GM21423 (cell line): ENCODE measurements at regions not wholly inside any gene's neighbourhood (a gene's known extent, or its start where the extent isn't known, plus 50 kb on each side); places are given as distances from the start of the nearest gene placed in this dataset.

Experiments
- ATAC-seq: cut with Tn5 transposase; IDR thresholded peaks from one replicate; pipeline ENCODE4 v1.9.1; 2021; ENCODE audit warnings: mild to moderate bottlenecking, moderate library complexity; ENCODE audit not compliant: unreplicated experiment

DNA sequence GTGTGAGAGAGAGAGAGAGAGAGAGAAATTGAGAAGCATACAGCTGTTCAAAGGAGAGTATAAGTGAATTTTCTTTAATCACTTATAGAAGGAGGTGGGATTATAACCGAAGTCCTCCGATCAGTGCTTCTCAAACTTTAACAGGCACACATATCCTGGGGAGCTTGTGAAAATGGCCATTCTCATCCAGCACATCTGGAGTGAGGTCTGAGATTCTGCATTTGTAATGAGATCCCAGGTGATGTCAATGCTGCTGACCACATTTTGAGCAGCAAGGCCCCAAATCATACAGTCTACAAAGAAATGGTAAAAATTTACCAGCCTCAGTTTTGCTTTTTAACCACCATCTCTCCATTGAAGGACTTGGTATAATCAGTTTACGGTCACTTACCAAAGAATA is 219.0 kb downstream of the PTEN start:
- peak; percentile 27 for ATAC-seq

DNA sequence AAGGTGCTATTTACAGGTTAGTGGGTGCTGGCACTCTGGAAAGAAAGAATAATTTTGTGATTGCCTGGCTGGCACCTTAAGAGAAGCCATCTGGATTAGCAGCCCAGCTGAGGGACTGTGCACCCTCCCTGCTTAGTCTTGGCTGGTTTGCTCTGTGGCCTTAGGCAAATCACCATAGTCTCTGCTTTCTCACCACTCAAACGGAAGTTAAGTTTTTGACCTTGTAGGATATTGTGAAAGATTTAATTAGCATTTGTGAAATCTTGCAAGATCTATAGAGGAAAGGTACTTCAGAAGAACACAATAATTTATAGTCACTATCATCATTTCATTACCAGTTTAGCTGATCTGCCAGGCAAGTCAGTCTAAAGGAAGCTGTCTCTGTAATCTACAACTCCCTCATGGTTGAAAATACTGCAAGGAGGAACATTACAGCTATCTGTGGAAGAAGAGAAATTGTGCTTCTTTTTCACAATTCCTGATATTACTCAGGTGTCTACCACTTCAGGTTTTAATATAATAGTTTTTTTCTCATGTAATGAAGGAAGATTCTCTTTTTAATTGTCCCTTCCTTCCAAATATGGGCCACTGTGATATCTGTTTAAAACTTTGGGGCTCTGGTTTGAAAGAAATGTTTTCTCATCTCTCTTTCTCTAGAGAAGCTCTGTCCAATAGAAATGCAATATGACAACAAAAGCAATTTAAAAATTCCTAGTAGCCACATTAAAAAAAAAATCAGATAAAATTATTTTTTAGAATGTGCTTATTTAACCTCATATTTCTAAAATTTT is 219.6 kb downstream of the PTEN start:
- ATAC-seq, result peak; percentile 82

DNA sequence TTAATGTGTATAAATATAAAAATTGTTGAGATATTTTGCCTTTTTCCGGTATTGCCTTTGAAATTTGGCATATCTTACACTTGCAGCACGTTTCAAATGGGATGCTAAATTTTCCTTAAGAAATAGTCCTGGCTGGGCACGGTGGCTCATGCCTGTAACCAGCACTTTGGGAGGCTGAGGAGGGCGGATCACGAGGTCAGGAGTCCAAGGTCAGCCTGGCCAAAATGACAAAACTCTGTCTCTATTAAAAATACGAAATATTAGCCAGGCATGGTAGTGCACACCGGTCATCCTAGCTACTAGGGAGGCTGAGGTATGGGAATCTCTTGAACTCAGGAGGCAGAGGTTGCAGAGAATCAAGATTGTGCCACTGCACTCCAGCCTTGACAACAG is 220.2 kb downstream of the PTEN start:
- no peak for ATAC-seq

DNA sequence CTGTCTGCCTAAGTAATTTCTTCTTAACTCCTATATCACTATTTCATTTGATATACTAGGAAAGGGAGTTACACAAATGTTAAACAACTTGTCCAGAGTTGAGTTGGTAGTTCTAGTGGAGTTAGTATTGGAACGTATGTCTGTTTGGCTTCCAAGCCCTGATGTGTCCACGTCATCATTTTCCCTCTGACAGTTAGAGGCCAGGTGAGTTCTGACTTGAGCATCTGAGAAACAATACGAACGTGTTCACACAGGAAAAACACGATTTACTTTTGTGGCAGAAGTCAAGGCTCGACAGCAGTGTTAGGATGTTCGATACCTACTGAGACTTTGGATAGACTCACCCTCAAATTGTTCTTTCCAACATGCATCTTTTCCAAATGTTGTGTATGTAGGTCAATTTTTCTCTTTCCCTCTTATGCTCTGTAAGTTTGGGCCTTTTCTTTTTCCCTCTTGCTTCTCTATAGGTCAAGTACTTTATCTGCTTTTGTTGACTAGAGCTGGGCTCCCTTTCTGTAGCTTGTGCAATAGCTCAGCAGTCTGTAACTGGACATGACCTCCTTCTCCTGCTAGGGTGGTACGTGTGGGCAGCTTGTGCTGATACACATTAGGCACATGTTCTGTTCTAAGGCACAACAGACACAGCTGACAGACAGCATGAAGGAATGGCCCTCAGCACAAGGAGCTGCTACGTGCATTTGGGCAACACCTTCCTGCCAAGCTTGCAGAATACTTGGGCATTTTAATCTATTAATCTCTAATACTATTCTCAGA is 222.9 kb downstream of the PTEN start:
- ATAC-seq, result no peak

DNA sequence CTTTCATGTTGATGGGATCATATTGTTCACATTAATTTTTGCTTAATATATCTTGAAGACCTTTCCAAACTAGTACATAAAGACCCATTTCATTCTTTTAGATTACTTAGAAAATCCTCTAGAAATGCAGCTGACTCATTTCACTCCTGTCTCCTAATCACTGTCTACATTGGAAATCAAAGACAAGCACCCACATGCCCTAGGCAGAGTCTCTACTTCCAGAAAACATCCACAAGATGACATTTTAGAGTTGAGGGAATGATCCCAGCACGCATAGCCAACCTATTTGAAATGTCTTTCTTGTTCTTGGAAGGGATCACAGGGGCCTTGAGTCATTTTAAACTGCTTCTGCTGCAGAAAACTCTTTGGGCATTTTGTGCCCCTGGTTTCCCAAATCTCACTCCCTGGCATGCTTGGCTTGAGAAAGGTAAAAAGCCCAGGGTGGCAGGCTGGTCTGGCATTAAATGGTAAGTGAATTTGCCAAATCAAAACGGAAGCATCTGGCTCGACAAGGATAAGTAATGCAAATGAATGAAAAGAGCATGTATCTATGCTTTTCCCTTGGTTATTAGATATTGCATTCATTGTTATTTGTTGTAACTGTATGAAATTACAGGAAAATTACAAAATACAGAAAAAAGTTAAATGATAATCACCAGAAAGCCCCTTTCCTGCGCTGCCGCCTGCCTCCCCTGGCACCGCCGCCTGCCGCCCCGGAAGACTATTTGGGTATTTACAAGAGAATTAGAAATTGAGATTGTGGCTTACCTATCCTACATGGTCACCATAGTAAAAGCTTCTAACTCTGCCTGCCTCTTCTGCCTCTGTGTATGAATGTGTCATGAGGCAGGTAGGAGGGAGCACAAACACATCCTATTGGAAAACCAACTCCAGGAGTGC is 225.3 kb downstream of the PTEN start:
- no peak for ATAC-seq

DNA sequence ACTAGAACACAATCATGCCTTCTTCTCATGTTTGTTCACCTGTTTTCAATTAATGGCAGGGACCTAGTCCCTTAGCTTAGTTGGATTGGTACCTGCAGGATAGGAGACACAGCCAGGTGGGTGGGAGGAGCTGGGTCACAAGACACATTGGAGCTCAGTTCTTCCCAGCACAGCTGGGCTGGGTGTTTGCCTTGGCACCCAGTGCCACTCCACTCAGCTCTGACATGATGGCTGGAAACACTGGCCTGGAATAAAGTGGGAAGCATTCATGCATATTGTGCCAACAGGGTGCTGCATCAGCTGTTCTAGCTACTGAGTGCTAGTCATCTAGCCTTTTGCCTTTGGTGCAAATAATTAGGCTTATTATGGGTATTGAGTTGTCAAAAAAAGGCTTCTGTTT is 226.1 kb downstream of the PTEN start:
- ATAC-seq, result no peak

DNA sequence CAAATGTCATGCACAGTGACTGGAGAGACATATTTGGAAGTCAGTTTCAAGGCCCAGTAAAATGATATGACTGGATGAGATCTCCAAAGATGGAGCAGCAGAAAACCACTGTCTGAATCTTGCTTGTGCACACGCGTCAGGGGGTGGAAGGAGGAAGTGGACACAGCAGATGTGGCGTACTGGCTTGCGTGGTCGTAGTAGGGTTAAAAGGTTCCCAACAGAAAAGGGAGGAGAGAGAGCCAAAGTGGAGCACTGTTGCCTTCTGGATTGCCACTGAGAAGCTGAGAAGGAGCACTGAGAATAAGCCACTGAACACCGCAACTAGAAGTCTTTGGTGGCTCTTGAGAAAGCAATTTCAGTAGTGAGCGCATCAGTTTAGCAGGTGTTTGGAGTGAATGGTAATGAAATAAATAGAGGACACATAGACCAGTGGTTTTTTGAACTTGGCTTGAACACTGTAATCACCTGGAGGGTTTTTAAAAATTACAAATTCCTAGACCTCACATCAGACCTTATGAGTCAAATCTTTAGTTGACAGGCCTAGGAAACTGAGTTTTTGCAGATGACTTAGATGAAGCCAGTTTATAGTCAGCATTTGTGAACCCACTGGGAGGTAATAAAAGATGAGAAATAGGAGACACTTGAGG is 227.3 kb downstream of the PTEN start:
- ATAC-seq, result no peak

DNA sequence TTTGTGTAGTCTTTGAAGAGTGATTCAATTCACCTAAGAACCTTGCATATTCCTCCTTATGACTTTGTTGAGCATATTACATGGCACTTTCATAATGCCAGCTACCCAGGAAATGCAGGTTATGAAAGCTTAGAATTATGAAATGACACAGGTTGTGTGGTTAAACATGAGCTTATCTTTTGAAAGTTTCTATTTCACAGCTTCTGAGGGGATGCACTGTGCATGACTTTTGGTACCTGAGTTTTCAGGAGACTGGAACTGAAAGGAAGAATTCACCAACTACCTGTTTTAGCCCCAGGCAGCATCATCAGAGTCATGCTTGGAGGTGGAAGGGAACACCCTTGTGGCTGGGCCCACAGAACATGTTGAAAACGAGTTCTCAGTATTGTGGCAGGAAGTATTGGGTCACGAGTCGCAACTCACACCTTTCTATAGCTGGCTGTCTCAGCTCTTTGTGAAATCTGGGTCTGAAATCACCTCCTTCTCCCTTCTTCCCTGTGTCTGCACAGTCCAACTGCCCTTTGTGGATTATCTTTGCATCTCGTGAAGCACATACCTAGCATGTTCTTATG is 228.2 kb downstream of the PTEN start:
- peak; percentile 80 for ATAC-seq

DNA sequence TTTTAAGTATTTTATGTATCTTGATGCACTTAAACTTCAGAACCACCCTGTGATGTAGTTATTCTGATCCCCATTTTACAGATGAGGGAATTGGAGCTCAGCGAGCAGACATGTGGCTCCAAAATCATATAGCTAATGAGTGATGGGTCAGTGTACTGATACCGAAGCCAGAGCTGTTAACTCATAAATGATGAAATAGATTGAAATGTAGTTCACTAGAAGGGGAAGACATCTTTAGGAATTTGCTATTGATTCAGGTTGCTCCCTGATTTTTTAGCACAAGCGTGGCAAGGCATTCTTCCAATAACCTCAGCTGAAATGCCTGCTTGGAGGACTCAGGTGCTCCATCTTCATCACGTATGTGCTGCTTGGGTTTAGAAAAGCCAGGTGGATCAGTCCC is 228.8 kb downstream of the PTEN start:
- no peak for ATAC-seq

DNA sequence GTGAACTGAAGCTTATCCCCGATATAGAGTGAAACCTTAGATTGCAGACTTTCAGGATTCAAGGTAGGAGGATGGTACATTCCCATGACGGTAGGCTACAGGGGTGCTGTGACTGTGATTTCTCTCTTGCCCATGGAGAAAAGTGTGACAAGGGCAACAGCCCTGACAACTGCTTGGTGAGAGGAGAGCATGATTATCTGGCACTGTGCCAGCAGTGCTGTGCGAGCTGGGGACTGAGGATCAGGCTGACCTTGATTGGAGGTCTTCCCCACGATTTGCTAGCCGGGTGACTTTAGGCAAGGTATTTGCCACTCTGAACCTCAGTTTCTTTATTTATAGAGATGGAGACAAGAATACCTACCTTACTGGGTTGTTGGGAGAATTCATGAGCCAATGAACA is 229.5 kb downstream of the PTEN start:
- ATAC-seq, result no peak

DNA sequence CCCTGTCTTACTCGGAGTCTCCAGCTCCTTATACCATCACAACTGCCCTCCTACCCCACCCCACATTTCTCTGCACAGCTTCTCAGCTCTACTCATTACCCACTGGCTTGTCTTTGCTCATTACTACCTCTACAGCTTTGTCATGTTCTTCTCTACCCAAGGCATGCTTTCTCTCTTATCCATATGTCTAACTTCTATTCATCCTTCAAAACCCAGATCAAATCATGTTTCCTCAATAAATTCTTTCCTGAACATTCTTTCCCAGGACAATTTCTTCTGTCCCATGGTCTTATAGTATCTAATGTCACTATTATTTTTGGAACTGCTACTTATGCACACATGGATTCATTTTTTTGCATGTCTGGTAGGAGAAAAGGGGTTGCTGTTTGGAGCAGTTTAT is 231.4 kb downstream of the PTEN start:
- ATAC-seq, result no peak

DNA sequence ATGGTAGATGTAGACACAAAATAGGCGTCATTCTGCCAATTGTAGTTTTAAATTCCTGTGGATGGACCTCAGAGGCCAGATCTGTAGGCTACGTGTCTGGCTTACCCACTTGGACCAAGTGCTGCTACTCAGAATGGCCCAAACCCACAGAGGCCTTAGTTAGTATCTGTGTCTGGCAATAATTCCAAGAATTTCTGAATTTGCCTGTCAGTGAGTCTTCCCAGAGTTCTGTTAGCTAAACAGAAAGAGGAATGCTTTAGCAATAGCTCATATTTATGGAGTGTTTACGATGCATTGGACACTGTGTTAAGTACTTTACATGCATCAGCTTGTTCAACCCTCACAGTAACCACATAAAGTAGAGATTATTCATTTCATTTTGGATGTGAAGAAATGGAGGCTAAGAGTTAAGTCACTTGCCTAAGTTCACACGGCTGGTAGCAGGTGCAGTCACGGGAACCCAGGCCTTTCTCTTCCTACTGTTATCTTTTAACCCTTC is 231.8 kb downstream of the PTEN start:
- no peak for ATAC-seq

DNA sequence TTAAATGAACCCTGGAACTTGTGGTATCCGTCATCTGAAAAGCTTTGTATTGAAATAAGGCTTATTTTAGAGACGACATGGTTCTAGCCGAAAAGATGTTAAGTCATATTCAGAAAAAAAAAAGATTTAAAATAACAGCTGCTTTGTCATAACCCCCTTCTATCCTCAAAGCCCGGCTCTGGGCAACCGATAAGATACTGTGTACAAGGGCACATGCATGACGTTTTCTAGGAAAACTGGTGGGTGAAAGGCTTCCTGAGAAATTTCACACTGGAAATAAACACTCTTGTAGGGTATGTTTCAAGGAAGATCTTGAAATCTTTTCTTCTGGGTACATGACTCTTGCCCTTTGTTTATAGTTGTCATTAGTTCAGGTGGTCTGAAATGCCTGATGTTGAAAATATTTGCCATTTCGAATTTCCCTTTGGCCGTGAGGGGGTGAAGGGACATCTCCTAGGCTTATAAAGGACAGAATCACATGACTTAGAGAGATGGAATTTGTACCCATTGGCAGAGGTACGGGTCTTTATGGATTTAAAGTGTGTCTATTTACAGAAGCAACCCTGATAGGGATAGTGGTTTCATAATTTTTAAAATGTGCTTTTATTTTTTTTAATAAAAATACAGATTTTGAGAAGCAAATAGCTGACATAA is 232.5 kb downstream of the PTEN start:
- no peak for ATAC-seq

DNA sequence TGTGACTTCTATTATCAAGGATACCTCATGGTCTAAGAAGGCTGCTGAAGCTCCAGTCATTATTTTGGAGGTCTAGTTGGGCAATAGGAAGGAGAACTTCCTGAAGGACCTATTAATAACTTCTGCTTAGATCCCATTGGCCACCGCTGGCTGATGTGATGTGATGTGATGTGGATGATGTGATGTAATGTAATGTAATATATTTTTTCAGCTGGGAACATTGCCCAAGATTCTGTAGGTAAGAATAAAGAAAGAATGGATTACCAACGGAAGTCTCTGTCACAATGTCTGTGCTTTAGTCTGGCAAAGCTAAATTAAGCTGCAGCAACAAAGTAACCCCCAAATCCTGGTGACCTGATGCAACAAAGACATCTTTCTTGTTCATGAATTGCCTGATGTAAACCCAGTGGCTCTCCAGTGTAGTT is 233.7 kb downstream of the PTEN start:
- ATAC-seq, result no peak

DNA sequence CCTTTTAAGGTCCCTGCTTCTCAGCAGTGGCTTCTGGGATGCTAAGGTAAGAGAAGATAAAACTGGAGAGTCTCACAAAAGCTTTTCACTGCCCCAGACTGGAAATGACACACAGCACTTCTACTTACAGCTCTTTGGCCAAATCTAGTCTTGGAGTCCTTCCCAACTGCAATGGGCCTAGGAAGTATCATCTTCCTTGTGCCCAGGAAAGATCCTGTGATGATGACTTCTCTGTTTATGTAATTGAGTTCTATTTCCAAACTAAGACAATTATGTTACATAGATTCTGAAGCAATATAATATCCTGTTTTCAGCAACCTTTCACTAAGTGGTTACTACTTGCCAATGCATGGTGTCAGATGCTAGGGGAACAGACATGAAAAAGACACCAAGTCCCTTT is 234.1 kb downstream of the PTEN start:
- no peak for ATAC-seq

DNA sequence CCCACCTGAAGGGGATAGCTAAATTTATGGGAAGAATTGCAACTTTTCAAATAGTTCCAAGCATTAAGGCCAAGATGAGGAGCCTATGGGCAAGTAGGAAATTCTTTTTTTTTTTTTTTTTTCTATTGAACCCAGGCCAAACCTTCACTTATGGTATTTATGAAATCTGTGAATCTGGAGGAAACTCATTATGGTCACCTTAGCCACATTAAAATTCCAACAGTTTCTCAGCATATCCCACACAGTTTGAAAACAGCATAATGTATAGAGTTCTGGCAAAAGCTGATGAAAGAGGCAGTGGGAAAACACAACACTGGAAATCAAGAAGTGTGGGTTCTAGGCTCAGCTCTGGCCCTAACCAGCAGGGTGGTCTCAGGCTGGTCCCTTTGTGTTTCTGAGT is 236.9 kb downstream of the PTEN start:
- no peak for ATAC-seq

DNA sequence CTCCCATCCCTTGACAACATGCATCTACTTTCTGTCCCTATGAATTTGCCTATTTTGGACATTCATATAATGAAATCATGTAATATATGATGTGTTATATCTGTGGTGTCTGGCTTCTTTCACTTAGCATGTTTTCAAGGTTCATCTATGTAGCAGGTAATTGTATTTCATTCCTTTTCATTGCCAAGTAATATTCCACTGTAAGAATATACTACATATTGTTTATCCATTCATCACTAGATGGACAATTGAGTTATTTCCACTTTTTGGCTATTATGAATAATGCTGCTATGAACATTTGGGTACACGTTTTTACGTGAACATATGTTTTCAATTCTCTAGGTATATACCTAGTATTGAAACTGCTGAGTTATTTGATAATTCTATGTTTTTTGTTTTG is 238.2 kb downstream of the PTEN start:
- no peak for ATAC-seq

DNA sequence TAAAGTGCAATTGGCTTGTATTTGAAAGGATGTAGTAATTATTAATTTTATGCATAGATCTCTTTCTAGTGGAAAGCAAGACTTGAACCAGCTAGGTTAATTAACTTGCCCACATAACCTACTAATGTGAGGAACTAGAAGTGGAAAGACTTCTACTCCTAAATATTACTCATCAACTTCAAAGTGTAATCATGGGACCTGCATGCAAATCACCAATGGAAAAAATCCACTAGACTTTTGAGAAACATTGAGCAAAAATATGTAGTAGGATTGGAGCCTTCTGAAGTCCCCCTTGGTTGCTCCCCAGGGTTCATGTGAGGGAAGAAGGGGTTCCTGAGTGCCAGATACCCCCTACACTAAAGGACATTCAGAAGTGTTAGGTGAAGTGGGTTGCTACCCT is 240.2 kb downstream of the PTEN start:
- ATAC-seq, result no peak

DNA sequence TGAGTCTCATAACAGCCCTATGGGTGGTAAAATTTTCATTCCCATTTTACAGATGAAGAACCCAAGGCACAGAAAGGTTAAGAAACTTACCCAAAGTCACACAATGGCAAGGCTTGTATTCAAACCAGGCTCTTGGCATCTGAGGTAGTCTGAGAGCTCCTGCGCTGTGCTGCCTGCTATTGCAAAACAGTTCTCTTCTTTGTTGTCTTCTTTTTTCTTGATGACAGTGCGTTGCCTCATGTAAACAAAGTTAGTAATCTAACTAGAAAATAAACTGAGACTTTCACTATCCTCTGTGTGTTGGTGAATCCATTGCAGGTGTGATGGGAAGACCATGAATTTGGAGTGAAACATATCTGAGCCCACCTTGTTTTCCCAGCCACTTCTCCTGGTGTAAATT is 240.8 kb downstream of the PTEN start:
- no peak for ATAC-seq

DNA sequence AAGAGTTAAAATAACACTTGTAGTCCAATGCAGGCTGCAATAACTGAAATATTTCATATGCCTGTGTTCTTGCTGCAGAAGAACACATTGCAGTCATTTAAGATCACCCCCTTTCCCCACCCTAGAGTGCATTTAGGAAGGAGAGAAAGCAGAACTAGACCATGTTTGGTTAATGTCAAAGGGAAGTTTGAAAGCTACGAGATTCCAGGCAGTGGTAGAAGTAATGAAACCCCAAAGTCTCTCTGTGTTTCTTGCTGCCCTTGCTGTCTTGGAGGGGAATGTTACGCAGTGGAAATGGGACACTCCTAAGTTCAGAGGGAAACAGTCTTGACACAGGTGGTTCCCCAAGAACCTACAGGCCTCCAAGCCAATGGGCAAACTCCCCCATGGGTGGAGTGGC is 242.9 kb downstream of the PTEN start:
- ATAC-seq, result no peak
